MG63 (cell line): ENCODE measurements at regions not wholly inside any gene's neighbourhood (a gene's known extent, or its start where the extent isn't known, plus 50 kb on each side); places are given as distances from the start of the nearest gene placed in this dataset.
"Not testable (repeated sequence)": the region's sequence is repeated elsewhere in the genome, so short reads cannot be mapped to it uniquely, and the experiment has no call there.

ENCODE experiments used
- DNase-seq: peaks from one replicate; pipeline ENCODE4 v3.0.0-alpha.2; 2020
- H3K27me3 ChIP-seq: fragments of 250-450 bp; sonication (Bioruptor Pico); 2 replicates; pipeline ENCODE4 v1.5.1; 2020; ENCODE audit warnings: mild to moderate bottlenecking, moderate library complexity
- H3K36me3 ChIP-seq: fragments of 250-450 bp; sonication (Bioruptor Pico); 2 replicates; pipeline ENCODE4 v1.5.1; 2020; ENCODE audit warnings: mild to moderate bottlenecking, moderate library complexity
- H3K4me3 ChIP-seq: fragments of 250-450 bp; sonication (Bioruptor Pico); 2 replicates; pipeline ENCODE4 v1.5.1; 2020; ENCODE audit warnings: mild to moderate bottlenecking, moderate library complexity
- H3K9me3 ChIP-seq: fragments of 250-450 bp; sonication (Bioruptor Pico); 2 replicates; pipeline ENCODE4 v1.5.1; 2020; ENCODE audit warnings: mild to moderate bottlenecking, moderate library complexity

- Histone ChIP-seq H3K9me3 (no peaks in the 10 kb centered on the region), H3K27me3 (no peaks in the 10 kb centered on the region), H3K4me3 (no peak overlapping the region), H3K36me3 (no peaks in the 10 kb centered on the region)
- DNase-seq, result no peak
These were observed 430.5 kb downstream of the SHISA9 start for GRCh38 chr16:13331918-13332317.

GRCh38 chr16:13332713-13333255, 431.4 kb downstream of the SHISA9 start:
- Histone ChIP-seq H3K36me3 (no peaks in the 10 kb centered on the region), H3K9me3 (no peaks in the 10 kb centered on the region), H3K27me3 (no peaks in the 10 kb centered on the region), H3K4me3 (no peak overlapping the region)
- no peak for DNase-seq

GRCh38 chr16:13333336-13333735, 431.9 kb downstream of the SHISA9 start:
- no peak for DNase-seq
- H3K27me3 ChIP-seq, result no peaks in the 10 kb centered on the region
- H3K9me3 ChIP-seq, result no peaks in the 10 kb centered on the region
- H3K4me3 ChIP-seq, result no peak overlapping the region
- no peaks in the 10 kb centered on the region for H3K36me3 ChIP-seq

GRCh38 chr16:13335879-13336278, 434.5 kb downstream of the SHISA9 start:
- Histone ChIP-seq H3K9me3 (no peaks in the 10 kb centered on the region), H3K4me3 (no peak overlapping the region), H3K27me3 (no peaks in the 10 kb centered on the region), H3K36me3 (no peaks in the 10 kb centered on the region)
- DNase-seq, result no peak

- no peak for DNase-seq
- Histone ChIP-seq H3K36me3 (no peaks in the 10 kb centered on the region), H3K9me3 (no peaks in the 10 kb centered on the region), H3K27me3 (no peaks in the 10 kb centered on the region), H3K4me3 (no peak overlapping the region)
These were observed 434.9 kb downstream of the SHISA9 start for GRCh38 chr16:13336335-13336734.

GRCh38 chr16:13336907-13337881, 435.8 kb downstream of the SHISA9 start:
- DNase-seq, H3K9me3 ChIP-seq, H3K4me3 ChIP-seq, H3K27me3 ChIP-seq, H3K36me3 ChIP-seq: not testable (repeated sequence)

- DNase-seq, result no peak
- no peaks in the 10 kb centered on the region for H3K27me3 ChIP-seq
- H3K4me3 ChIP-seq, result no peak overlapping the region
- H3K36me3 ChIP-seq, result no peaks in the 10 kb centered on the region
- no peaks in the 10 kb centered on the region for H3K9me3 ChIP-seq
These were observed 436.6 kb downstream of the SHISA9 start for GRCh38 chr16:13338044-13338443.

GRCh38 chr16:13342675-13343074, 441.3 kb downstream of the SHISA9 start:
- H3K9me3 ChIP-seq, result no peaks in the 10 kb centered on the region
- no peak for DNase-seq
- no peak overlapping the region for H3K4me3 ChIP-seq
- no peaks in the 10 kb centered on the region for H3K27me3 ChIP-seq
- no peaks in the 10 kb centered on the region for H3K36me3 ChIP-seq

GRCh38 chr16:13344001-13344400, 442.6 kb downstream of the SHISA9 start:
- Histone ChIP-seq H3K36me3 (no peaks in the 10 kb centered on the region), H3K9me3 (no peaks in the 10 kb centered on the region), H3K4me3 (no peak overlapping the region), H3K27me3 (no peaks in the 10 kb centered on the region)
- DNase-seq, result no peak

- DNase-seq, result no peak
- no peaks in the 10 kb centered on the region for H3K9me3 ChIP-seq
- H3K36me3 ChIP-seq, result no peaks in the 10 kb centered on the region
- H3K27me3 ChIP-seq, result no peaks in the 10 kb centered on the region
- H3K4me3 ChIP-seq, result no peak overlapping the region
These were observed 447.0 kb downstream of the SHISA9 start for GRCh38 chr16:13348416-13348815.

GRCh38 chr16:13350000-13350399, 448.6 kb downstream of the SHISA9 start:
- no peak for DNase-seq
- Histone ChIP-seq H3K4me3 (no peak overlapping the region), H3K27me3 (no peaks in the 10 kb centered on the region), H3K36me3 (no peaks in the 10 kb centered on the region), H3K9me3 (no peaks in the 10 kb centered on the region)

GRCh38 chr16:13351181-13351580, 449.8 kb downstream of the SHISA9 start:
- Histone ChIP-seq H3K9me3 (no peaks in the 10 kb centered on the region), H3K4me3 (no peak overlapping the region), H3K27me3 (no peaks in the 10 kb centered on the region), H3K36me3 (no peaks in the 10 kb centered on the region)
- no peak for DNase-seq

- H3K27me3 ChIP-seq, result no peaks in the 10 kb centered on the region
- no peak overlapping the region for H3K4me3 ChIP-seq
- DNase-seq, result no peak
- no peaks in the 10 kb centered on the region for H3K36me3 ChIP-seq
- no peaks in the 10 kb centered on the region for H3K9me3 ChIP-seq
These were observed 450.3 kb downstream of the SHISA9 start for GRCh38 chr16:13351601-13352217.

GRCh38 chr16:13352796-13353195, 451.4 kb downstream of the SHISA9 start:
- H3K4me3 ChIP-seq, DNase-seq, H3K36me3 ChIP-seq, H3K9me3 ChIP-seq, H3K27me3 ChIP-seq: not testable (repeated sequence)

- not testable (repeated sequence) for H3K36me3 ChIP-seq, DNase-seq, H3K27me3 ChIP-seq, H3K4me3 ChIP-seq, H3K9me3 ChIP-seq
These were observed 456.4 kb downstream of the SHISA9 start for GRCh38 chr16:13357842-13358241.

GRCh38 chr16:13359835-13360234, 458.4 kb downstream of the SHISA9 start:
- no peak for DNase-seq
- Histone ChIP-seq H3K27me3 (no peaks in the 10 kb centered on the region), H3K4me3 (no peak overlapping the region), H3K36me3 (no peaks in the 10 kb centered on the region), H3K9me3 (no peaks in the 10 kb centered on the region; the same call in 1 of the 2 replicates)

GRCh38 chr16:13372421-13372820, 471.0 kb downstream of the SHISA9 start:
- Histone ChIP-seq H3K9me3 (no peaks in the 10 kb centered on the region), H3K4me3 (no peak overlapping the region), H3K36me3 (no peaks in the 10 kb centered on the region), H3K27me3 (no peaks in the 10 kb centered on the region)
- DNase-seq, result no peak

- no peak overlapping the region for H3K4me3 ChIP-seq
- H3K36me3 ChIP-seq, result no peaks in the 10 kb centered on the region
- DNase-seq, result no peak
- no peaks in the 10 kb centered on the region for H3K9me3 ChIP-seq
- no peaks in the 10 kb centered on the region for H3K27me3 ChIP-seq
These were observed 474.8 kb downstream of the SHISA9 start for GRCh38 chr16:13376174-13376573.
